Spinal cord (tissue), 9 donors: ENCODE measurements at regions not wholly inside any gene's neighbourhood (a gene's known extent, or its start where the extent isn't known, plus 50 kb on each side); places are given as distances from the start of the nearest gene placed in this dataset.

ENCODE experiments used
- DNase-seq, 6 donors: peaks; one replicate each; pipeline versions ENCODE4 v3.0.0 to v3.0.0-alpha.2; 2013 to 2015; ENCODE audit warnings: low spot score in 6 of 6, low read depth in 4 of 6
- H3K27ac ChIP-seq: one replicate; pipeline ENCODE4 v1.5.1; 2013; ENCODE audit warnings: low read depth, low read length, control low read depth
- H3K27me3 ChIP-seq: one replicate; pipeline ENCODE4 v1.6.1; 2013; ENCODE audit warnings: low read length; ENCODE audit not compliant: control insufficient read depth, insufficient read depth
- H3K36me3 ChIP-seq: one replicate; pipeline ENCODE4 v1.6.1; 2013; ENCODE audit warnings: low read length; ENCODE audit not compliant: control insufficient read depth, insufficient read depth
- H3K4me1 ChIP-seq: one replicate; pipeline ENCODE4 v1.6.1; 2013; ENCODE audit warnings: low read length; ENCODE audit not compliant: control insufficient read depth, insufficient read depth
- H3K4me3 ChIP-seq: one replicate; pipeline ENCODE4 v1.5.1; 2013; ENCODE audit warnings: low read depth, low read length, control low read depth
- H3K9me3 ChIP-seq: one replicate; pipeline ENCODE4 v1.6.1; 2013; ENCODE audit warnings: low read length; ENCODE audit not compliant: control insufficient read depth, insufficient read depth
- WGBS: methylation state at CpG from one replicate; pipeline ENCODE4 v1.1.5; 2013; ENCODE audit warnings: missing lambda C conversion rate; ENCODE audit not compliant: insufficient coverage; 5-methylcytosine and 5-hydroxymethylcytosine counted together
- donor health status: healthy.

GRCh38 chr1:104874044-104874443 lies 1124.3 kb downstream of the AMY1C start:
- no CpG with 5 or more reads among the region's 6 CpGs for WGBS
- DNase-seq, result no peak
- H3K4me3 ChIP-seq, result no peak overlapping the region

GRCh38 chr1:104878203-104878909 lies 1128.7 kb downstream of the AMY1C start:
- 73% methylated on average over 5 of the region's 5 CpGs for WGBS
- DNase-seq, result no peak
- H3K36me3 ChIP-seq, result no peaks in the 10 kb centered on the region
- H3K4me3 ChIP-seq, result no peak overlapping the region
- H3K4me1 ChIP-seq, result no peaks in the 10 kb centered on the region
- H3K27me3 ChIP-seq, result no peaks in the 10 kb centered on the region
- H3K27ac ChIP-seq, result no peak overlapping the region
- no peaks in the 10 kb centered on the region for H3K9me3 ChIP-seq

More at GRCh38 chr1:104874044-104874443, 1124.3 kb downstream of the AMY1C start:
- H3K27ac ChIP-seq, result no peak overlapping the region
- H3K27me3 ChIP-seq, result no peaks in the 10 kb centered on the region
- H3K36me3 ChIP-seq, result no peaks in the 10 kb centered on the region
- H3K9me3 ChIP-seq, result no peaks in the 10 kb centered on the region
- H3K4me1 ChIP-seq, result no peaks in the 10 kb centered on the region

- 100% methylated on average over 2 of the region's 2 CpGs for WGBS
- no peaks in the 10 kb centered on the region for H3K4me1 ChIP-seq
Measured at GRCh38 chr1:104884939-104885338, 1135.2 kb downstream of the AMY1C start.

GRCh38 chr1:104905322-104905721 lies 1155.6 kb downstream of the AMY1C start:
- no peaks in the 10 kb centered on the region for H3K9me3 ChIP-seq
- no peak overlapping the region for H3K27ac ChIP-seq
- H3K4me1 ChIP-seq, result no peaks in the 10 kb centered on the region
- H3K36me3 ChIP-seq, result no peaks in the 10 kb centered on the region
- H3K4me3 ChIP-seq, result no peak overlapping the region
- DNase-seq, result no peak
- H3K27me3 ChIP-seq, result no peaks in the 10 kb centered on the region
- WGBS, result 90% methylated on average over 2 of the region's 3 CpGs

More at GRCh38 chr1:104884939-104885338, 1135.2 kb downstream of the AMY1C start:
- H3K36me3 ChIP-seq, result no peaks in the 10 kb centered on the region
- H3K4me3 ChIP-seq, result no peak overlapping the region
- no peaks in the 10 kb centered on the region for H3K27me3 ChIP-seq
- H3K9me3 ChIP-seq, result no peaks in the 10 kb centered on the region
- no peak overlapping the region for H3K27ac ChIP-seq
- no peak for DNase-seq

GRCh38 chr1:104906141-104906540 lies 1156.4 kb downstream of the AMY1C start:
- WGBS, result no CpG with 5 or more reads among the region's 2 CpGs

GRCh38 chr1:104919188-104919587 lies 1169.5 kb downstream of the AMY1C start:
- WGBS, result no CpG with 5 or more reads among the region's 1 CpG
- Histone ChIP-seq H3K27ac (no peak overlapping the region), H3K9me3 (no peaks in the 10 kb centered on the region), H3K27me3 (no peaks in the 10 kb centered on the region), H3K36me3 (no peaks in the 10 kb centered on the region), H3K4me1 (no peaks in the 10 kb centered on the region), H3K4me3 (no peak overlapping the region)
- no peak for DNase-seq

More at GRCh38 chr1:104906141-104906540, 1156.4 kb downstream of the AMY1C start:
- DNase-seq, result no peak
- no peaks in the 10 kb centered on the region for H3K36me3 ChIP-seq
- no peak overlapping the region for H3K4me3 ChIP-seq
- no peaks in the 10 kb centered on the region for H3K9me3 ChIP-seq
- no peaks in the 10 kb centered on the region for H3K4me1 ChIP-seq
- H3K27ac ChIP-seq, result no peak overlapping the region
- H3K27me3 ChIP-seq, result no peaks in the 10 kb centered on the region

GRCh38 chr1:104921525-104921924 lies 1171.8 kb downstream of the AMY1C start:
- H3K4me1 ChIP-seq, result no peaks in the 10 kb centered on the region
- H3K4me3 ChIP-seq, result no peak overlapping the region
- no peaks in the 10 kb centered on the region for H3K9me3 ChIP-seq
- H3K27ac ChIP-seq, result no peak overlapping the region
- no peaks in the 10 kb centered on the region for H3K27me3 ChIP-seq
- no peaks in the 10 kb centered on the region for H3K36me3 ChIP-seq
- no peak for DNase-seq

- Histone ChIP-seq H3K4me1 (no peaks in the 10 kb centered on the region), H3K27ac (no peak overlapping the region), H3K27me3 (no peaks in the 10 kb centered on the region), H3K9me3 (no peaks in the 10 kb centered on the region), H3K4me3 (no peak overlapping the region), H3K36me3 (no peaks in the 10 kb centered on the region)
- DNase-seq, result no peak
- WGBS, result 89% methylated on average over 4 of the region's 7 CpGs
Measured at GRCh38 chr1:104923075-104923474, 1173.4 kb downstream of the AMY1C start.

- WGBS, result no CpG with 5 or more reads among the region's 1 CpG
- Histone ChIP-seq H3K27ac (no peak overlapping the region), H3K9me3 (no peaks in the 10 kb centered on the region), H3K36me3 (no peaks in the 10 kb centered on the region), H3K4me1 (no peaks in the 10 kb centered on the region), H3K4me3 (no peak overlapping the region), H3K27me3 (no peaks in the 10 kb centered on the region)
- no peak for DNase-seq
Measured at GRCh38 chr1:104929280-104929679, 1179.6 kb downstream of the AMY1C start.
